Stimulated activated naive CD4-positive, alpha-beta T cell (primary cell): ENCODE measurements at regions not wholly inside any gene's neighbourhood (a gene's known extent, or its start where the extent isn't known, plus 50 kb on each side); places are given as distances from the start of the nearest gene placed in this dataset.

ENCODE experiments used
- DNase-seq, 6 experiments: peaks; one replicate each; lab custom pipeline; 2025; lab: John Stamatoyannopoulos, UW

DNA sequence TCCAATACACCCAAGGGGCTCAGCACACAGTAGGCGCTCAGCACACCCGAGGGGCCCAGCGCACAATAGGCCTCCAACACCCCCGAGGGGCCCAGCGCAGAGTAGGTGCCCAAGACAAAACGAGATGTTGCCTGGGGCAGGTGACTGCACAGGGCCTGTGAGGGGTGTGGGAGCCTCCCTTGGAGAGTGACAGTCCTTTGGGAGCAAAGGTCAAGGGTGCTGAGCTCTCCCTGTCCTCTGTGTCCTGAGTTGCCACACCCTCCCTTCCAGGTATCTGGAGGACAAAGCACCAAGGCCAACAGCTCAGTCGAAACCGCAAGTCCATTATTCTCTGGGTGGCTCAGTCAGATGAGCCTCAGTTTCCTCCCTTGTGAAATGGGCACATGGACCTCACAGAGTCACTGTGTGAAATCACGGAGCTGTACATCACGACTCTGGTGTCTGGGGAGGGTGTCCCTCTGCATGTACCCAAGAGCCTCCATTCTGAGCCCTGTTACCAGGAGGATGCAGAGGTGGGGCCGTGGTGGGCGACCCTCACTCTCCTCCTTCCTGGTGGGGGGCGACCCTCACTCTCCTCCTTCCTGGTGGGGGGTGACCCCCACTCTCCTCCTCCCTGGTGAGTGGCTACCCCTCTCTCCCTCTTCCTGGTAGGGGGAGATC is 81.3 kb downstream of the FOXL3 start:
- no peak for DNase-seq

DNA sequence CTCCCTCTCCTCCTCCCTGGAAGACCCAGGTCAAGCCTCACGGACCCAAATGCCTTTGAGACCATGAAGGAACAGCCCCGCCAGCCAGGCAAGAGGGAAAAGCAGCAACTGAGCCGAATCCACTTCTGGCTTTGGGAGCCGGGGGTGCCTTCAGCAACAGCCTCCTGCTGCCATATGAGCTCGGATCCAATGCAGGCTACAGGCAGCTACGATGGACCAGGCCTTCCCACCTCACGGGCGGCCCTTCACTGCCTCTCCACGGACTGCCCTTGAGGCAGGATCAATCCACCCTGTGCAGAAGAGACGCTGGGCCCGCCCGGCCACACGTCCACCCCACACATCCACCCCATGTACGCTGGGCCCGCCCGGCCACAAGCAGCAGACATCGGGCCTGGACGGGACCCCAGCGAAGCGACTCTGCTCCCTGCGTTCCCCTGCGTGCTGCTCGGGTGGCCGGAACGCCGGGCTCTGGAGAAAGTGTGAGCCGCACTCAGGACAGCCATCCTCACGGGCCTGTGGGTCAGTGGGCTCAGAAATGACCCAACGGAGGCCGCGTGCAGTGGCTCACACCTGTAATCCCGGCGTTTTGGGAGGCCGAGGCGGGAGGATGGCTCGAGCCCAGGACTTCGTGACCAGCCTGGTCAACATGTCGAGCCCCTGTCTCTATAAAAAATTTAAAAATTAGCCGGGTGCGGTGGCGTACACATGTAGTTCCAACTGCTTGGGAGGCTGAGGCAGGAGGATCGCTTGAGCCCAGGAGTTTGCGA is 82.0 kb downstream of the FOXL3 start:
- DNase-seq: no peak

DNA sequence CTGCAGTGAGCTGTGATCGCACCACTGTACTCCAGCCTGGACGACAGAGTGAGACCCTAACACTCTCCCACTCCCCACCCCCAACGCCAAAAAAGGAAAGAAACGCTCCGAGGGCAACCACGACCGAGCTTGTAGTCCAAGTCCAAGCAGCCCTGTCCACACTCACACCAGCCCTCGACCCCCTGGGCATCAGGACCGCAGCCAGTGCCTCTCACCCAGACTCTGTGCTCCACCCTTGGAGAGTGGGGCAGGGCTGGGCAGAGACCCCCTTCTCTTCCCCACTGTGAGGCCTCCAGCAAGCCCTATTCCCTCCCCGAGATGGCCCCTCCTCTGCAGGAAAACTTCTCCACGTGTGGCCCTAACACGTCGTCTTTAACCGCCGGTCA is 82.6 kb downstream of the FOXL3 start:
- no peak for DNase-seq

DNA sequence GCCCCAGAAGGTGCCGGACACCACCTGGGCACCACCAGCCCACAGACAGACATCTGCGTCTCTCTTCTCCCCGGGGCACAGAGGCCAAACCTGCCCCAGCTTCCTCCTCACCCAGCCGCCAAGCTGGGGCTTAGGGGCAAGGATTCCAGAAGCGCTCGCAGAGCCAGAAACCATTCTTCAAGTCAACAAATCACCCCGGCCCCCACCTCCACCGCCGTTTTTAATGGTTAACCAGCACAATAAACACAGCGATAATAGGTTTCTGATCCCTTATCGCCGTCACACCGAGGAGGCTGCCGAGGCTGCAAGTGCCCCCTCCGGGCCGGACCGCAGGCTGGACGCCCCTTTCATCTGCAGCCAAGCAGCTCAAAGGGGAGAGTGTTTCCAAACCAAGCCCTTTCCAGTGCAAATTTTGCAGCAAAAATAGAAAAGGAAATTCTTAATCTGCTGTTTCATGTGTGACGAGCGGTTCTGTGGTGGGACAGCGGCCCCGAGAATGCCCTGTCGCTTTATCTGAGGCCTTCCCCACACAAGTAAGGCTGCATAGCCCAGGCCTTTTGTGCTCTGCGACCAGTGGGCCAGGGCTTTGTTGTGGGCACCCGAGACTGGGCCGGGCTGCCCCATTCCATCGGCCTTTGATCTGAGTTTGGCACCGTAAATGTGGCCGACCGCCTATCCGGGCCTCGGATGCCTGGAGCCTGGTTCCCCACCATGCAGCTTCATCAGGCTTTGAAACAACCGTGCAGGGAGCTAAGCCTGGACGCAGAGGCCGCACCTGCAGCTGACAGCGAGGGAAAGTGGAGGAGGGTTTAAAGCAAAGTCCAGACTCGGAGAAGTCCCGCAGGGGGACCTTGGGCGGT is 83.2 kb downstream of the FOXL3 start:
- no peak for DNase-seq

DNA sequence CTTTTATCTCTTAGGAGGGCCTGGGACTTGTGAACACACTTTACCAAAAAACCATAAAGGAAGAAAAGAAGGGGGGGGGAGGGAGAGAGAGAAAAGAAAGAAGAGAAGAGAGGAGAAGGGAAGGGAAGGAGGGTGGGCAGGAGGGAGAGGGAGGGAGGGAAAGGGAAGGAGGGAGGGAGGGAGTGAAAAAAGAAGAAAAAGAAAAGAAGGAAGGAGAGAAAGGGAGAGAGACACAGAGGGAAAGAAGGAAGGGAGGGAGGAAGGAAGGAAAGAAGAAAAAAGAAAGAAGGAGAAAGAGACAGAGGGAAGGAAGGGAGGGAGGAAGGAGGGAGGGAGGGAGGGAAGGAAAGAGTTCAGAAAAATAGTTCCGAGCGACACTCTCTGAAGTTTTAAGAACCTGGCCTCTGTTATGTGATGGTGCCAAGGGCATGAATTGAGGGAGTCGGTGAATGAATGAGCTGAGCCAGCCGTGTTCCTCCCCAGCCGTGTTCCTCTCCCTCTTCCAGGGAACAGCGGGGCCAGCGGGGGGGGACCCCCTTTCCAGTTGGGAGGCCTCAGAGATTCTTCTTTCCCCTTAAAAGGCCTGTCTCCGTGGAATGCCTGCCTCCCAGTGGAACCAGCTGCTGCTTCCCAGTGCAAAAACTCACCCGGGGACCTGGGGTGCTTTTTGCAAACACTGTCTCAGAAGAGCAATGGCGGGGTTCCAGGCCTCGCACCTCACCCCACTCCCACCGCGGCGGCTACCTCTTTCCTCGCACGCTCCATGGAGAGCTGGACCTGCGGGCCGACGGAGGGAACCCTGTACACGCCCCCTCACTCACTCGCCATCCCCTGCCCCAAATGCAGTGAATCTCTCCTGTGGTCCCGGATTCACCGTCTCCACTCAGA is 84.1 kb downstream of the FOXL3 start:
- no peak for DNase-seq

DNA sequence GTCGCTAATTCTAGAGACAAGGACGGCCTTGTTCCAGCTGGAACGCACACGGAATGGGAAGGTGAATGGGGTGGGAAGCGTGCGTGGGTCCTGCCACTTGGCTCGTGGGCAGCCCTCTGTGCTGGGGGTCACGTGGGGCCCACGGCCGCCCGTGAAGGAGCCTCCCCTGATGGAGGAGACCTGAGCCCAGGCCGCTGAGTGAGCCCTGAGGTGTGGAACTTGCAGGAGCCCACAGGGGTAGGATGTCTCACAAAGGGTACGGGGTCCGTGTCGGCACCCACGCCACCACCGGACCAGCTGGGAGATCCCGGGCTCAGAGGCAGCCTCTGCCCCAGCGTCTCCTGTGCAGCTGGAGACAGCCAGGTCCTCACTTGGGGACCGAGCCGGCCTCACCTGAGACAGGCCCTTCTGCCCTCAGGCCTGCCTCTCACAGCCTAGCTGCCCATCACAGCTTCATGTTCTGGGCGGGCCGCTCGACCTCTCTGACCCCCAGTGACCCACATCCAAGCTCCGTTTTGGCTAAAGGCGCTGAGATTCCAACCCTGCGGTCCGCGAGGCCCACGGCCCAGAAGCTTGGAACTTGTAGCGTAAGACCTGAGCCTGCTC is 84.8 kb downstream of the FOXL3 start:
- DNase-seq: no peak

DNA sequence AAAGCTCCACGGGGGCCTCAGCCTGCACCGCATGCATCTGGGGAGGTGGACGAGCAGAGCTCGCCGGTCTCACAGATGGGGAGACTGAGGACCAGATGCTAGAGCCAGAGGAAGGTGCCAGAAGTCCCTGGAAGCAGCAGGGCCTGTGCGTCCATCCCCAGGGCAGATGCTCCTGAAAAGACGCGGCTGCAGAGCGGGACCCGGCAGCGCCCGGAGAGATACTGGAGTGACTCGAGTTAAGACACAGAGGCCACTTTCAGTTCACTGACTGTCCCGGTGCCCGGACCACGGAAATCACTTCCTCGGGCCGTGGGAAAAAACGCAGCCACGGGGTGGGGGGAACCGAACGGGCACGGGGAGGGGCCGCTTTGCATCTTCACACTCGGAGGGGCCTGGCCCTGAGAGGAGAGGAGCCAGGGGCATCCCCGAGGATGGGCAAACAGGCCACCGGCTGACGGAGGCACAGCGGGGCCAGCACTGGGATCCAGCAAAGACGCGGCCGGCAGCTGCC is 85.4 kb downstream of the FOXL3 start:
- DNase-seq: no peak

DNA sequence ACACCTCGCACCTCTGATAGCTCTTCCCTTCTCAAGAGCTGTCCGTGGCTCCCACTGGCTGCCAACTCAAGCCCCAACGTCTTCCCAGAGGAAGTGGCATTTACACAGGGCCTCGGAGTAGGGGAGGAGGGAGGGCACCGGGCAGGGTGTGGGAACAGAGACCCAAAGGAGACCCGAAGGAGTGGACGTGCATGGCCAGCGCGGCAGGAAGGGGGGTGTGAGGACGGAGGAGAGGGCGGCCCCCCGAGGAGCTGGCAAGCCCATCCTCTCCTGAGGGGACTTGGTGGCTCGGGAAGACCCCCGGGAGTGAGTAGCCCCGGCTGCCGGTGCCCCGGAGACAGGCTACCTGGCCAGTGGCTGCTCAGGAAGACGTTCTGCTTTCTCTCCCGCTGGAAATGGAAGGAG is 85.9 kb downstream of the FOXL3 start:
- DNase-seq: no peak

DNA sequence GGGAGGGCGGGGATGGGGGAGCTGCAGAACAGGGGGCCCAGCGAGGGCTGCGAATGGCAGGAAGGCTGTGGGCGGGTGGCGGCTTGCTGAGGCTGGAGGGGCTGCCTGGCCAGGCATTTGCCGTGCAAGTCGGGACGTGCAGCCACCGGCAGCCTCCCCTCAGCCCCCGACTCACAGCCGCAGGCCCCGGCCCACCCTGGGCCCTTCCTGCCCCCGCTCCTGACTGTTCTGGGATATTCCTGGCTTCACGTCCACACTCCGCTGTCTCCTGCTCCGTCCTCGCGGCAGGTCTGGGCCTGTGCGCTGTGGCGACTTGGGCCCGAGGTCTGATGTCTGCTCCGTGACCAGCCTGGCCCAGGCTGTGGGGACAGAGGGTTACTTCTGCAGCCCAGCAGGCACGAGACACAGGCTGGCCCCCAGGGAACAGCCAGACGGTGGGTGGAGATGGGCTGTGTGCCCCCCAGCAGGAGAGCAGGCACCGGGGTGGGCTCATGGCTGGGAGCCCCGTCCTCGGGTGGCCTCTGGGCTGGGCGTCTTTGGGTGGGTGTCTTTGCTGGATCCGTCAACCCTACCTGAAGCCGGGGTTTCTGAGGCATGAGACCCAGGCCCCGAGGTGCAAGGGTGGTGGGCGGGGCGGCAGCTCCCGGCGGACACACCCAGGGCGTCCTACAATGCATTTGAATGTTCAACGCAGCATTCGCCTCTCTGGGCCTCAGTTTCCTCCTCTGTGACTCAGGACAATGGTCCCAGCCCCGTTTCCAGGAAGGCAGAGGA is 86.5 kb downstream of the FOXL3 start:
- DNase-seq: no peak

DNA sequence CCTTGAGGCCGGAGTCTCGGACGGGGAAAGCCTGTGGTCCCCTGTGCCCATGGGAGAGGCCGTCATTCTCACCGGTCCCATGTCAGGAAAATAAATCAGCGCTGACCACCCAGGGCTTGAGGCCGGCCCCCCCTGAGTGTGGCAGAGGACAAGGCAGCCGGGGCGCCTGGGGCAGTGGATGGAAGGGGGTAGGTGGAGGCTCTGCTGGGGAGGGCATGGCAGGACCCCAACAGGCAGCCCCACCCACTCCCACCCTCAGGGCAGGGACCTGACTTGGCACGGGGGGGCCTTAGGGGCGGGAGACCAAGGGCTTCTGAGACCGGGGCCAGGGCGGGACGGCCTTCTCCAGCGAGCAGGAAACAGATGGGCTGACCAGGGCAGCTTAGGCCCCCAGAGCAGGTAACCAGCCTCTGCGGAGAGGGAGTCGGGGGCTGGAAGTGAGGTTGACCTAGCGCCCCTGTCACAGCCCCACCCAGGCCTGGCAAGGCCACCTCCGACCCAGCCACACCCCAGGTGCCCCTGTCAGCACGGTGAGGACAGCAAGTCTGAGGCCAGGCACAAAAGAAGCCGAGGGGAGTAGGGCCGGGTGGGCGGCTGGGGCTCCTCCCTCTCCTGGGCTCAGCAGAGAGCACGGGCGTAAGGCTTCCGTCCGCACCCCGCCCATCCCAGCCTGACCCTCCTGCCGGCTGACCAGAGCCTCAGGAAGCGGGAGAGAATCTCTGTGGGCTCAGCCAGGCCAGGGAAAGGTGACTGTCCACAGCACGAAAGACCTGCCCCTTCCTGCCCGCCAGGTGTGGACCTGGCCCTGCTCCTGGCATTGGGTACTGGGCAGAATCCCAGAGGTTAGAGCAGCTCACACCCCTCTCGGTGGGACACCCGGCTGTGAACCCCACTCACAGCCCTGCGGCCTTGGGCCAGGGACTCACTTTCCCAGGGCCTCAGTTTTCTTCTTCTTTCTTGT is 87.4 kb downstream of the FOXL3 start:
- no peak for DNase-seq

DNA sequence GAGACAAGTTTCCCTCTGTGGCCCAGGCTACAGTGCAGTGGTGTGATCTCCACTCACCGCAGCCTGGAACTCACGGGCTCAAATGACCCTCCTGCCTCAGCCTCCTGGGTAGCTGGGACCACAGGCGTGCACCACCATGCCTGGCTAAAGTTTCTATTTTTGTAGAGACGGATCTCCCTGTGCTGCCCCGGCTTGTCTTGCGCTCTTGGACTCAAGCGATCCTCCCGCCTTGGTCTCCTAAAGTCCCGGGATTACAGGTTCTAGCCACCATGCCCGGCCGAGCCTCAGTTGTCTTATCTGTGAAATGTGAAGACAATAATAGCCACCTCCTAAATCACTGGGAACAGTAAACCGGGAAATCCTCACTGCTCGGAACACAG is 88.1 kb downstream of the FOXL3 start:
- no peak for DNase-seq

DNA sequence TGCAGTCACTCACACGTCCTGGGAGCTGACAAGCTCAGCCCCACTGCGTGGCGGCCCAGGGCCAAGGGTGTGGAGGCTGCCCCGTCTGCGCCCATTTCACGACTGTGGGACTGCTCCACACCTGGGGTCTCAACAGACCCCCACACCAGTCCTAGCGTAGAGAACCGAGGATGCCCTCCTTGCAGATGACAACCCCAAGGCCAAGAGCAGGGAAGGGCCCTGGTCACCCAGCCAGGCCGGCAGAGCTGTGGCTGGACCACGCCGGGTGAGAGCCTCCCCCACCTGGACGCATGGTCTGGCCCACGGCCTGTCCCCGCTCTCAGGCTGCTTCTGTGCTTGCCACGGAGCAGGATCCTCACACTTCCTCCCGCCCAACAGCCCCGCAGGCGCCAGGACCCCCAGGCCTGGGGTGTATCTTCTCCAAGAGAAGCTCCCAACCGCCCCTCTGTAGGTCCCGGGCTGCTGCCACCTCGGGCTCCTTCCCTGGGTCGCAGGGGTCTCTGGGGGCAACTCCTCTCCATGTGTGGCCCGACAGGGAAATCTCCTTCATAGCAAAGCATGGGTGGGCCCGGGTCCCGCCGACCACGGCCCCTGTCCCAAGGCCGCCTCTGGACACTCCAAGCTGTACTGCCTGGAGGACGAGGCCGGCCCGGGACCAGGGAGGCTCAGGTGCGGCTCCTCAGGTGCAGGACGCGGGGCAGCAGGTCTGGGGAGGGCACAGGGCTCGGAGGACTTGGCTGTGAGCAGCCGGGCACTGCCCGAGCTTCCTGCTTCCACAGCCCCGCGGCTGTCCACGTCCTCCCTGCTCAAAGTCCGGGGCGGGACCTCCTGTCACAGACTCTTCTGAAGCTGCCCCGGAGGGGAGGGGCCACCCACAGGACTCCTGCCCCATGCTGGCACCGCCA is 88.8 kb downstream of the FOXL3 start:
- DNase-seq: no peak

DNA sequence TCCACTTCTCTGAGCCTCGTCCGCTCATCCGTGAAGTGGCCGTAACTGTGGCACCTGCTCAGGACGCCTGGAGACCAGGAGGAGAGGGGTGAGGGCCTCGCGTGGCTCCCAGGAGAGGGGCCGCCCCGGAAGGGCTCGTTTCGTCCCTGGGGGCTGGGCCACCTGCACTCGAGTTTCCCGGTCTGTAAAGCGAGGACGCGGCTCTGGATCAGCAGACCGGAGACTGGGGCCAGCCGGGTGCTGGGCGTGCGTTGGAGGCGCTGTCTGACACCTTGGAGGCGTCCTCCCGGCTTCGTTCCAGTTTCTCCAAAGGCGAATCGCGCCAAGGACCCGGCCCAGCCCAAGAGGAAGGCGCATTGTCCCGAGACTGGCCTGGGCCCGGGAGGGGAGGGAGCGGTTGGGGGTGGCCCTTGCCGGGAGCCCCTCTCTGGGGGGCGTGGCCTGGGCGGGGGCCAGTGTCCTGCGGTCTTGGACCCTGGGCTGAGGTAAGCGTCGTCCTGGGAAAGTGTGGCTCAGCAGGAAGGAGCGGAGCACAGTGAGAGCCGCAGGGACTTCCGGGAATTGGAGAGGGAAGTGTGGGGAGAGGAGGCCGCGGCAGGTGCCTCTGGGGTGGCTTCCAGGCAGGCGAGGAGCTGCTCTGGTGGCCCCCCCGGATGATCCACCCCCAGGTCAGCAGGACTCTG is 89.6 kb downstream of the FOXL3 start:
- peak in 1 of 6 experiments; percentile 11 for DNase-seq

DNA sequence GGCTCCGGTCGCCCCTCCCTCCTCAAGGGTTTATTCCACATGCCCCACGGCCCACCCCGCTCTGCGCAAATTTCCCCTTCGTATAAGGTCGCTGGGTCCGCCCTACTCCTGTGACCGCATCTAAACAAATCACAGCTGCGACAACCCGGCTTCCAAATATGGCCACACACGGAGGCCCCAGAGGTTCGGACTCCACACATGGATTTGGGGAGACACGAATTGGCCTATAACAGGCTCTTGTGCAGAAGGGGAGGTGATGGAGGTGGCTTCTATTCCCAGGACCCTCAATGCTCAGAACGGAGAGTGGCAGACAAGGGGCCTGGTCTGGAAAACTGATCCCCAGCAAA is 90.1 kb downstream of the FOXL3 start:
- DNase-seq: peak in 2 of 6 experiments; percentile 9 to 25

DNA sequence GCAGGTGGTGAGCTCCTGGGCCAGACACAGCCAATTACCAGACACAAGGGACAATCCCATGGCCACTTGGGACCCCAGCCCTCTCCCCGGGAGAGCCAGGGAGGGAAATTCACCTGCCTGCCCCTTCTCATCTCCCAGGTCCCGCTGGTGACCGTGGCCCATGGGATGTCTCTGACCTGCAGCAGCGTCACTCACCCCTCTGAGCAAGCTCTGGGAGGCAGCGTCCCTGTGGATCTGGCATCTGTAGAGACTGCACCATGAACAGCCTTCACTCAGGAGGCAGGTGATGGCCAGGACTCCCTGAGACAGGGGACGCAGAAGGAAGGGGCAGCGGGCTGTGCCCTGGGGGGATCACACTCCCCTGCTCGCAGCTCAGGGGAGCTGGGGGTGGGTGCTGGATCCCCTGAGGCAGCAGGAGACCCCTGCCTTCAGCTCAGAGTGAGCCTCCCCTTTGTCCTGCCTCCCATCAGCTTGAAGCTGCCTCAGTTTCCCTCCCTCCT is 90.8 kb downstream of the FOXL3 start:
- no peak for DNase-seq

DNA sequence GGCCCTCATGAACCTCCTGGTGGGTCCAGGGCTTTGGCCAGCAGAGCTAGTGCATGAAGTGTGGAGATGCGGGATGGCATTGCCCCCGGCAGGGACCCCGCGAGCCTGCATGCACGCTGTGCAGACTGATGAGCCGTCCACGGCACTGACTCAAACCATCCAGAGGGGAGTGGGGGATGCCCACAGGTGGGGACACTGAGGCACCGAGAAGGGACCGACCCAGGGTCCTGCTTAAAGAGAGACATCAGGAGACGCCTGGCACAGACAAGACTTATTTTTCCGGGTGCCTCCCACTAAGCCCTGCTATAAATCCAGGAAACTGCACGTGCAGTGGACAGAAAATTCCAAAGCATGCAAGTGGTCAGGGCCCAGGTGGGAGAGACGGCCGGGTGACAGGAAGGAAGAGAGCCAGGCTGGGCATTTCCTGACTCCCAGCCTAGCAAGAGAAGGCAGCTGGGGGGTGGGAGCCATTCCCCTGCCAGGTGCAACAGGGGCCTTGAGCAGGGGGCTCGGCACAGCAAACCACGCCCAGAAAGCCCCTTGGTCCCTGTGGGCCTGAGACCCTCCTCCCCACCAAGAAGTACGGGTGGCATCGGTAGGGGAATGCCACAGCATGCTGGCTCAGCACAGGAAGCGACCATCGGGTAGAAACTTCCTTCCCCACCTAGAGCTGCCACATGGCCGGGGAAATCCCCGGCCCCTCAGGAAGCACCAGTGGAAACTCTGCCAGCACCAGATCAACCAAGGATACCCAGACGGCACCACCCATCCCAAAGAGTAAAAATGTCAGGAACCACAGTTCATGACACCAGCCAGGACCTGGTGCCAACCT is 91.5 kb downstream of the FOXL3 start:
- peak; percentile 22 to 43 (median 31) for DNase-seq

DNA sequence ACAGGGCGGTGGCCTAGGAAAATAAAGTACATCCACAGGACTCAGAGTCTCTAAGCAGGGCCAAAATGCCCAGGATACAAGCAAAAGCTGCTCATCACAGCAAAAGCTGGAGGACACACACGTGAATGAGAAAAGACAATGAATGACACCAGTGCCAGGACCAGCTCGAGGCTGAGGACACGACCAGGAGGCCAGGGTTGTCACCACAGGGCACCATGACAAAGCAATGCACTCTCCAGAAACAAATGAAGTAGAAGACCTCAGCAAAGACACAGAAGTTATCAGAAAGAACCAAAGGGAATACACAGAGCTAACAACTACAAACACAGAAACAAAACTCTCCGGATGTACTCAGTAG is 92.1 kb downstream of the FOXL3 start:
- no peak for DNase-seq
